Liver (tissue), 3 donors: ENCODE measurements at regions not wholly inside any gene's neighbourhood (a gene's known extent, or its start where the extent isn't known, plus 50 kb on each side); places are given as distances from the start of the nearest gene placed in this dataset.

Source experiments
- CTCF ChIP-seq: fragments of 150-350 bp; IDR thresholded peaks from 2 replicates; pipeline ENCODE4 v1.5.1; 2017; ENCODE audit warnings: improper control_type of control experiment, low read depth, low read length; ENCODE audit not compliant: missing input control
- RAD21 ChIP-seq, 2 donors: IDR thresholded peaks; 2 replicates each; pipeline ENCODE4 v1.6.1; 2016; ENCODE audit warnings: antibody characterized with exemption in 2 of 2, mild to moderate bottlenecking in 2 of 2
- SP1 ChIP-seq: IDR thresholded peaks from 2 replicates; pipeline ENCODE4 v1.6.1; 2018; ENCODE audit warnings: antibody characterized with exemption, mild to moderate bottlenecking
- TAF1 ChIP-seq: conservative IDR thresholded peaks from 2 replicates; pipeline ENCODE4 v1.6.1; 2016; ENCODE audit warnings: antibody characterized with exemption, mild to moderate bottlenecking
- YY1 ChIP-seq: IDR thresholded peaks from 2 replicates; pipeline ENCODE4 v1.6.1; 2016; ENCODE audit warnings: antibody characterized with exemption, mild to moderate bottlenecking
- TF ChIP-seq, protein P1 (sequence below): IDR thresholded peaks from 2 replicates; pipeline ENCODE4 v1.6.1; 2016; ENCODE audit warnings: antibody characterized with exemption
- TF ChIP-seq, protein P2 (sequence below): IDR thresholded peaks from 2 replicates; pipeline ENCODE4 v1.6.1; 2016; ENCODE audit warnings: antibody characterized with exemption, mild to moderate bottlenecking
- donor health status: healthy.
- donor health status: healthy.

DNA sequence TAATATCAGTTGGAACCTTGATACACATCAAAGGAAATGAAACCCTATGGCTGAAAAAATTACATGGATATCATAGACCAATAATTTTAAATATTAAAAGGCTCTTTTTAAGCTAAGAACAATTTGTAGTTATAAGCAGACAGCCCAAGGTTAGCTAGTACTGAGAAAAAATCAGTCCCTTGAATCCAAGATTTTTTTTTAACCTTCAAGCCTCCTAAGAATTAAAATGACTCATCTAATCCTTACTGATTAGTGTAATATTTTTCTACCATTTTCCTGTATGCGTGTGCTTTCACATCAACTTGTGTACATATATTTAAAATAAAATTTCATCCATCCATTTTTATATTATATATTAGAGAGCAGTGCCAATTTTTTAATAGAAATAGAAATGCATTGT is 1004.9 kb upstream of the ZEB2 start:
- no peak for TF ChIP-seq YY1
- no peak for TF ChIP-seq SP1
- TF ChIP-seq CTCF = no peak
- TF ChIP-seq, protein P1, sequence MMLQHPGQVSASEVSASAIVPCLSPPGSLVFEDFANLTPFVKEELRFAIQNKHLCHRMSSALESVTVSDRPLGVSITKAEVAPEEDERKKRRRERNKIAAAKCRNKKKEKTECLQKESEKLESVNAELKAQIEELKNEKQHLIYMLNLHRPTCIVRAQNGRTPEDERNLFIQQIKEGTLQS = no peak
- TF ChIP-seq, protein P2, sequence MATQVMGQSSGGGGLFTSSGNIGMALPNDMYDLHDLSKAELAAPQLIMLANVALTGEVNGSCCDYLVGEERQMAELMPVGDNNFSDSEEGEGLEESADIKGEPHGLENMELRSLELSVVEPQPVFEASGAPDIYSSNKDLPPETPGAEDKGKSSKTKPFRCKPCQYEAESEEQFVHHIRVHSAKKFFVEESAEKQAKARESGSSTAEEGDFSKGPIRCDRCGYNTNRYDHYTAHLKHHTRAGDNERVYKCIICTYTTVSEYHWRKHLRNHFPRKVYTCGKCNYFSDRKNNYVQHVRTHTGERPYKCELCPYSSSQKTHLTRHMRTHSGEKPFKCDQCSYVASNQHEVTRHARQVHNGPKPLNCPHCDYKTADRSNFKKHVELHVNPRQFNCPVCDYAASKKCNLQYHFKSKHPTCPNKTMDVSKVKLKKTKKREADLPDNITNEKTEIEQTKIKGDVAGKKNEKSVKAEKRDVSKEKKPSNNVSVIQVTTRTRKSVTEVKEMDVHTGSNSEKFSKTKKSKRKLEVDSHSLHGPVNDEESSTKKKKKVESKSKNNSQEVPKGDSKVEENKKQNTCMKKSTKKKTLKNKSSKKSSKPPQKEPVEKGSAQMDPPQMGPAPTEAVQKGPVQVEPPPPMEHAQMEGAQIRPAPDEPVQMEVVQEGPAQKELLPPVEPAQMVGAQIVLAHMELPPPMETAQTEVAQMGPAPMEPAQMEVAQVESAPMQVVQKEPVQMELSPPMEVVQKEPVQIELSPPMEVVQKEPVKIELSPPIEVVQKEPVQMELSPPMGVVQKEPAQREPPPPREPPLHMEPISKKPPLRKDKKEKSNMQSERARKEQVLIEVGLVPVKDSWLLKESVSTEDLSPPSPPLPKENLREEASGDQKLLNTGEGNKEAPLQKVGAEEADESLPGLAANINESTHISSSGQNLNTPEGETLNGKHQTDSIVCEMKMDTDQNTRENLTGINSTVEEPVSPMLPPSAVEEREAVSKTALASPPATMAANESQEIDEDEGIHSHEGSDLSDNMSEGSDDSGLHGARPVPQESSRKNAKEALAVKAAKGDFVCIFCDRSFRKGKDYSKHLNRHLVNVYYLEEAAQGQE = no peak
- TF ChIP-seq TAF1 = no peak
- no peak for TF ChIP-seq RAD21 (IDR thresholded peaks at IDR 0.05)
